CD14-positive monocyte (primary cell): ENCODE measurements at regions not wholly inside any gene's neighbourhood (a gene's known extent, or its start where the extent isn't known, plus 50 kb on each side); places are given as distances from the start of the nearest gene placed in this dataset.

ENCODE experiments used
- DNase-seq, 3 donors: peaks; one replicate each; pipeline ENCODE4 v3.0.0-alpha.2; 2011 to 2022
- H2AFZ ChIP-seq: 2 replicates; pipeline ENCODE4 v1.6.0; 2012; ENCODE audit warnings: mild to moderate bottlenecking, low read depth, low read length, inconsistent platforms; ENCODE audit not compliant: insufficient read depth, poor library complexity, severe bottlenecking
- H3K27ac ChIP-seq, 2 donors: 1 replicate in 1 of 2; 2 replicates in 1 of 2; pipeline ENCODE4 v1.5.1; 2012 to 2013; ENCODE audit warnings: low read length in 2 of 2, control low read depth in 1 of 2, inconsistent platforms in 1 of 2, low read depth in 1 of 2, mild to moderate bottlenecking in 1 of 2
- H3K27me3 ChIP-seq, 2 donors: one replicate each; pipeline versions ENCODE4 v1.6.0 to v1.6.1; 2011 to 2013; ENCODE audit warnings: low read length in 2 of 2; ENCODE audit not compliant: control insufficient read depth in 2 of 2, insufficient read depth in 2 of 2
- H3K36me3 ChIP-seq, 2 donors: replicated peaks in 1 of 2; 1 replicate in 1 of 2; 2 replicates in 1 of 2; pipeline versions ENCODE4 v1.5.1 to v1.6.1; 2012 to 2013; ENCODE audit warnings: low read length in 2 of 2, control low read depth in 1 of 2, inconsistent platforms in 1 of 2, mild to moderate bottlenecking in 1 of 2; ENCODE audit not compliant: insufficient read depth in 2 of 2, control insufficient read depth in 1 of 2
- H3K4me1 ChIP-seq, 2 donors: 1 replicate in 1 of 2; 2 replicates in 1 of 2; pipeline versions ENCODE4 v1.5.1 to v1.6.1; 2012 to 2013; ENCODE audit warnings: low read length in 2 of 2, control low read depth in 1 of 2, inconsistent platforms in 1 of 2, mild to moderate bottlenecking in 1 of 2, moderate library complexity in 1 of 2; ENCODE audit not compliant: insufficient read depth in 2 of 2, control insufficient read depth in 1 of 2
- H3K4me2 ChIP-seq: replicated peaks from 2 replicates; pipeline ENCODE3; 2012; ENCODE audit warnings: low read length, moderate library complexity, mild to moderate bottlenecking; ENCODE audit not compliant: poor library complexity, severe bottlenecking; ENCODE audit errors: extremely low read depth
- H3K4me3 ChIP-seq, 3 experiments: fragments of 200-600 bp in 1 of 3; sonication (generic) in 1 of 3; replicated peaks in 1 of 3; 1 replicate in 2 of 3; 2 replicates in 1 of 3; pipeline ENCODE4 v1.5.1; 2011 to 2013; ENCODE audit warnings: low read length in 3 of 3, mild to moderate bottlenecking in 3 of 3, control low read depth in 2 of 3, low read depth in 2 of 3, inconsistent platforms in 1 of 3, moderate library complexity in 1 of 3
- H3K79me2 ChIP-seq: 2 replicates; pipeline ENCODE4 v1.6.0; 2012; ENCODE audit warnings: mild to moderate bottlenecking, control low read depth, inconsistent platforms, low read length, moderate library complexity; ENCODE audit not compliant: insufficient read depth
- H3K9ac ChIP-seq: 2 replicates; pipeline ENCODE4 v1.6.0; 2017; ENCODE audit warnings: low read length, mild to moderate bottlenecking; ENCODE audit not compliant: insufficient read depth, poor library complexity, severe bottlenecking
- H3K9me3 ChIP-seq, 2 donors: replicated peaks in 1 of 2; 1 replicate in 1 of 2; 2 replicates in 1 of 2; pipeline versions ENCODE4 v1.5.1 to v1.6.1; 2012 to 2013; ENCODE audit warnings: low read length in 2 of 2, control low read depth in 1 of 2; ENCODE audit not compliant: control insufficient read depth in 1 of 2, insufficient read depth in 1 of 2
- H4K20me1 ChIP-seq: 2 replicates; pipeline ENCODE4 v1.6.0; 2012; ENCODE audit warnings: mild to moderate bottlenecking, low read length, control low read depth, moderate library complexity; ENCODE audit not compliant: insufficient read depth
- H3K27ac Mint-ChIP-seq, 7 donors: one replicate each; pipeline ENCODE4 v1.8.0; 2020; ENCODE audit warnings: mild to moderate bottlenecking in 7 of 7, mixed read lengths in 7 of 7, moderate library complexity in 6 of 7, inconsistent platforms in 2 of 7
- H3K27me3 Mint-ChIP-seq, 3 donors: one replicate each; pipeline ENCODE4 v1.8.0; 2021 to 2022; ENCODE audit warnings: low read depth in 3 of 3, mild to moderate bottlenecking in 3 of 3, mixed read lengths in 3 of 3, moderate library complexity in 3 of 3, inconsistent platforms in 1 of 3
- H3K36me3 Mint-ChIP-seq, 2 donors: one replicate each; pipeline ENCODE4 v1.8.0; 2020; ENCODE audit warnings: mixed read lengths in 2 of 2, inconsistent platforms in 1 of 2, mild to moderate bottlenecking in 1 of 2
- H3K4me1 Mint-ChIP-seq: one replicate; pipeline ENCODE4 v1.8.0; 2020; ENCODE audit warnings: mild to moderate bottlenecking, mixed read lengths
- H3K4me3 Mint-ChIP-seq, 2 donors: one replicate each; pipeline ENCODE4 v1.8.0; 2020; ENCODE audit warnings: mild to moderate bottlenecking in 2 of 2, mixed read lengths in 2 of 2, moderate library complexity in 1 of 2
- H3K9me3 Mint-ChIP-seq, 7 donors: one replicate each; pipeline ENCODE4 v1.8.0; 2020 to 2022; ENCODE audit warnings: mixed read lengths in 7 of 7, mild to moderate bottlenecking in 6 of 7, moderate library complexity in 6 of 7, inconsistent platforms in 2 of 7
- CTCF ChIP-seq: fragments of 200-600 bp; IDR thresholded peaks from one replicate; pipeline ENCODE4 v1.8.0; 2022; ENCODE audit warnings: antibody characterized with exemption, mild to moderate bottlenecking
- WGBS: methylation state at CpG from one replicate; pipeline ENCODE4 v1.1.5; 2013; ENCODE audit warnings: missing lambda C conversion rate; ENCODE audit not compliant: insufficient coverage; 5-methylcytosine and 5-hydroxymethylcytosine counted together
- intact Hi-C, 2 donors: fragments of 100-400 bp; cut with micrococcal nuclease; formaldehyde crosslinking; loops; one replicate each; pipeline versions ENCODE4 v1.15.0 to v1.15.1; 2023

- Histone ChIP-seq H3K4me2 (no peak overlapping the region), H3K27me3 (no peaks in the 10 kb centered on the region), H3K9me3 (peaks cover 11 to 13% of the 10 kb centered on the region in 2 donors), H3K36me3 (no peaks in the 10 kb centered on the region), H3K4me3 (no peak overlapping the region), H3K4me1 (no peaks in the 10 kb centered on the region), H3K9ac (no peak overlapping the region), H3K79me2 (no peaks in the 10 kb centered on the region), H2AFZ (no peak overlapping the region), H4K20me1 (no peaks in the 10 kb centered on the region), H3K27ac (no peak overlapping the region)
- H3K4me3 Mint-ChIP-seq, result no peak overlapping the region
- DNase-seq, result no peak
- H3K27ac Mint-ChIP-seq, result no peak overlapping the region
- H3K36me3 Mint-ChIP-seq, result no peaks in the 10 kb centered on the region
- peaks cover 5 to 18% (median 14%) of the 10 kb centered on the region in 7 donors for H3K9me3 Mint-ChIP-seq
- intact Hi-C loops, result no loop called here
- TF ChIP-seq CTCF, result no peak
- H3K4me1 Mint-ChIP-seq, result no peaks in the 10 kb centered on the region
- H3K27me3 Mint-ChIP-seq, result no peaks in the 10 kb centered on the region
Measured at GRCh38 chr1:187947359-187947758, 1118.6 kb downstream of the PLA2G4A start.

GRCh38 chr1:187948170-187948794 lies 1119.5 kb downstream of the PLA2G4A start:
- intact Hi-C loops, result no loop called here
- Mint-ChIP-seq H3K36me3 (no peaks in the 10 kb centered on the region), H3K4me1 (no peaks in the 10 kb centered on the region), H3K4me3 (no peak overlapping the region), H3K27me3 (no peaks in the 10 kb centered on the region), H3K27ac (no peak overlapping the region), H3K9me3 (peaks cover 2 to 18% (median 14%) of the 10 kb centered on the region in 7 donors)
- no peaks in the 10 kb centered on the region for H3K4me1 ChIP-seq
- peaks cover 11 to 13% of the 10 kb centered on the region in 2 donors for H3K9me3 ChIP-seq
- WGBS, result no CpG with 5 or more reads among the region's 1 CpG
- H3K4me2 ChIP-seq, result no peak overlapping the region
- H3K36me3 ChIP-seq, result no peaks in the 10 kb centered on the region
- H2AFZ ChIP-seq, result no peak overlapping the region
- H3K27ac ChIP-seq, result no peak overlapping the region
- no peak for DNase-seq
- no peaks in the 10 kb centered on the region for H3K27me3 ChIP-seq
- H3K9ac ChIP-seq, result no peak overlapping the region
- H3K4me3 ChIP-seq, result no peak overlapping the region
- TF ChIP-seq CTCF, result no peak
- H3K79me2 ChIP-seq, result no peaks in the 10 kb centered on the region
- H4K20me1 ChIP-seq, result no peaks in the 10 kb centered on the region
